ENCODE measurements at regions not wholly inside any gene's neighbourhood (a gene's known extent, or its start where the extent isn't known, plus 50 kb on each side); places are given as distances from the start of the nearest gene placed in this dataset.
A peak's percentile ranks its signal among the peaks of the same experiment; 100 is the strongest.

GRCh38 chr13:31965361-31966066, 66.1 kb upstream of the FRY start:
- no peak for DNase-seq

DNA sequence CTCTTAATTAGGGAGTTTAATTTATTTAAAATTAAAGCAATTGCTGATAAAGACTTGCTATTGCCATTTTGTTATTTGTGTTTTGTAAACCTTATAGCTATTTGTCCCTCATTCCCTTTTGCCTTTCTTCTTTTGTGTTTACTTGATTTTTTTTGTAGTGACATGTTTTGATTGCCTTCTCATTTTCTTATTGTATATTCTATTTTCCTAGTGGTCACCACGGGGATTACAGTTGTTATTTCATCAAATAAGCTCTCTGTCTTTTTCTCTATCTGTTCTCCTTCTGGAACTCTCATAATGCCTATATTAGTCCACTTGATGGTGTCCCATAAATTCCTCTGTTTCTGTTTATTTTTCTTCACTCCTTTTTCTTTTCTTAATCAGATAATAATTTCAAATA, 64.4 kb upstream of the FRY start:
- no peak for DNase-seq

DNA sequence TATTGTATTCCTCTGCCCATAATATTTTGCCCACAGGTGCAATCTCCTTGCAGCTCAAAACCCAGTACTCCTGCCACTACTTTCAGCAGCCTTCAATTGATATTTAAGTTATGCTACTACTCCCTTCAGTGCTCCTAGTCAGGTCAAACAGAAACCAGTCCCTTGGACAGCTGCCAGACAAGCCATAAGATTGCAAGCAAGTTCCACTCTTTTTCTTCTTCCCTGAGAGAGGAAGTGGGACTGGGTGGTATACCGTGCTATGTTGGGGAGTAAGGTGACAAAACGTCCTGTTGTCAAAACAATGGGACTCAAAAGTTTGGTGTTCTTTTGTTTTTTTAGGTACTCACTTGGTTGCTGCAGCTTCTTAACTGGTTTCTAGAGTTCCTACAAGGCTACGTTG, 63.1 kb upstream of the FRY start:
- peak; percentile 24 to 51 for DNase-seq

DNA sequence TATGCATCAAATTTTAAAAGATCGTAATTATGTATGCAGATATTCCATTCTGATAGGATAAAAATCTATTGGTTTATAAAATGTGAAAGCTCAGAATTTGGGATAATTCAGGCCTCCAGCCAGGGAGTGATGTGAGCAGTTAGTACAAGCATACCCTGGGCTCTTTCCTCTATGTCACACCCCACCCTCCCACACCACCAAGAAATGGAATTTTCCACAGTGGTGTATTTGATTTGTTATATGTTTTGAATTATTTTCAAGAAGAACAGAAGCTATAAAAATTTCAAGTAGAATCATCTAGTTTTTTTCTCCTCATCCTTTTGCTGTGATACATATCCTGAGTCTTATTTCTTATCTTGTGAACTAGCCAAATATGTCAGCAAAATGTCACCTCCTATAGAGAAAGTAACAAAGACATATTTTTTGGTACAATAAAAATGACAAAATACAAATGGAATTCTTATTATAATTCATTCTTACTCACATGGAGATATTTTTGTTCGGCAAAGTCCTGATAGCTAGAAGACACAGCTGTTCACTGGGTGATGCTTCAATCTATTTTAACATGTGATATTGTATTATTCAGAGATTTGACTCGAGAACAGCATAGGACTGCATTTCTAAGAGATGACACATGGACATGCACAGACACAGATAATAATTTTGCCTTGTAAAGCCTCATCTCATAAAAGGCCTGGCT, 61.2 kb upstream of the FRY start:
- no peak for DNase-seq

DNA sequence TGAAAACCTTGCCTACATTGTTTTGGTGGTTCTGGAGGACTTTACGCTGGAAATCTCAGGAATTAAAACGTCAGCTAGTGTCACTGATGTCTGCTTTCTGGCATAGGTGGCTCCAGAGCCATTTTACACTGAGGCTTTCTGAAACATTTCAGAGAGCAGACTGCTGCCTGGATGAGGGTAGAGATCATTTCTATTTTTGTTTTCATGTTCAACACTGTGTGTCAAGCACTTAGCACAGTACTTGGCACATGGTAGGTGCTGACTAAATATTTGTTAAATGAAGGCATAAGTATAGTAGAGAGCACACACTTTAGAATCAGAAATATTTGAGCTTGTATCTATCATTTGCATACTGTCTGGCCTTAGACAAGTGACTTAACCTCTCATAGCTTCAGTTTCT, 59.1 kb upstream of the FRY start:
- DNase-seq = no peak

GRCh38 chr13:31978021-31978420, 53.6 kb upstream of the FRY start:
- DNase-seq = no peak

- DNase-seq = no peak
Observed at GRCh38 chr13:31980830-31981229, 50.7 kb upstream of the FRY start.
